Coronary artery (tissue), 2 donors: ENCODE measurements at regions not wholly inside any gene's neighbourhood (a gene's known extent, or its start where the extent isn't known, plus 50 kb on each side); places are given as distances from the start of the nearest gene placed in this dataset.
"Not testable (repeated sequence)": the region's sequence is repeated elsewhere in the genome, so short reads cannot be mapped to it uniquely, and the experiment has no call there.

Experiments
- DNase-seq: peaks from one replicate; pipeline ENCODE4 v3.0.0-alpha.2; 2017; ENCODE audit warnings: low spot score
- H3K27ac ChIP-seq, 2 donors: fragments of 200-600 bp; sonication (generic); one replicate each; pipeline ENCODE4 v1.5.1; 2016 to 2019
- H3K4me3 ChIP-seq: fragments of 200-600 bp; sonication (generic); 2 replicates; pipeline ENCODE4 v1.5.1; 2016; ENCODE audit warnings: mild to moderate bottlenecking, moderate library complexity
- TF ChIP-seq, protein P1 (sequence below): fragments of 200-600 bp; sonication (generic); IDR thresholded peaks from one replicate; pipeline ENCODE4 v1.5.1; 2019; ENCODE audit warnings: antibody characterized with exemption

- TF ChIP-seq, protein P1, sequence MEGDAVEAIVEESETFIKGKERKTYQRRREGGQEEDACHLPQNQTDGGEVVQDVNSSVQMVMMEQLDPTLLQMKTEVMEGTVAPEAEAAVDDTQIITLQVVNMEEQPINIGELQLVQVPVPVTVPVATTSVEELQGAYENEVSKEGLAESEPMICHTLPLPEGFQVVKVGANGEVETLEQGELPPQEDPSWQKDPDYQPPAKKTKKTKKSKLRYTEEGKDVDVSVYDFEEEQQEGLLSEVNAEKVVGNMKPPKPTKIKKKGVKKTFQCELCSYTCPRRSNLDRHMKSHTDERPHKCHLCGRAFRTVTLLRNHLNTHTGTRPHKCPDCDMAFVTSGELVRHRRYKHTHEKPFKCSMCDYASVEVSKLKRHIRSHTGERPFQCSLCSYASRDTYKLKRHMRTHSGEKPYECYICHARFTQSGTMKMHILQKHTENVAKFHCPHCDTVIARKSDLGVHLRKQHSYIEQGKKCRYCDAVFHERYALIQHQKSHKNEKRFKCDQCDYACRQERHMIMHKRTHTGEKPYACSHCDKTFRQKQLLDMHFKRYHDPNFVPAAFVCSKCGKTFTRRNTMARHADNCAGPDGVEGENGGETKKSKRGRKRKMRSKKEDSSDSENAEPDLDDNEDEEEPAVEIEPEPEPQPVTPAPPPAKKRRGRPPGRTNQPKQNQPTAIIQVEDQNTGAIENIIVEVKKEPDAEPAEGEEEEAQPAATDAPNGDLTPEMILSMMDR: no peak
- no peak for DNase-seq
- no peak overlapping the region for H3K27ac ChIP-seq
- no peak overlapping the region for H3K4me3 ChIP-seq
These were observed 913.4 kb downstream of the TLE1 start for GRCh38 chr9:80775971-80776370.

- Histone ChIP-seq H3K27ac (no peak overlapping the region), H3K4me3 (no peak overlapping the region)
- TF ChIP-seq, protein P1: no peak
- no peak for DNase-seq
These were observed 913.8 kb downstream of the TLE1 start for GRCh38 chr9:80775530-80775929.

- TF ChIP-seq, protein P1: no peak
- H3K27ac ChIP-seq: no peak overlapping the region
- no peak overlapping the region for H3K4me3 ChIP-seq
- DNase-seq: no peak
These were observed 917.6 kb downstream of the TLE1 start for GRCh38 chr9:80771555-80772347.

- DNase-seq: no peak
- TF ChIP-seq, protein P1: no peak
- Histone ChIP-seq H3K27ac (no peak overlapping the region), H3K4me3 (no peak overlapping the region)
These were observed 925.8 kb downstream of the TLE1 start for GRCh38 chr9:80763536-80763935.

DNA sequence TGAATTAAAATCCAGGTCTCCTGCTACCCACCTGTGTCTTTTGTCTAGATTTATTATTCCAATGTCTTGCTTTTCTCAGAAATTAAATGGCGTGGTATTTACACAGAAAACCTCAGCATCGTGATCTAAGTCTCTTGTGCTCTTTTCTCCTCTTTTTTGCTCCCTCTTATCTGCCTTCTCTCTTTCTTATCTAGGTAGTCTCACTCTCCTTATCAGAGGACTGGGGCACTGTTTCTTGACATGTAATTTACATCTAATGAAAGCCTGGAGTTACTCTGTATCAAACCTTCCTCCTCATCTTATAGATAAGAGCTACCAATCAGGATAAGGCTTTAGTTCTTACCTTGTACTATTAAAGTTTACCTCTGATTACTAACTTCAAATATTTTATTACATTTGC, 933.8 kb downstream of the TLE1 start:
- Histone ChIP-seq H3K27ac (no peak overlapping the region), H3K4me3 (no peak overlapping the region)
- DNase-seq: no peak
- TF ChIP-seq, protein P1: no peak

DNA sequence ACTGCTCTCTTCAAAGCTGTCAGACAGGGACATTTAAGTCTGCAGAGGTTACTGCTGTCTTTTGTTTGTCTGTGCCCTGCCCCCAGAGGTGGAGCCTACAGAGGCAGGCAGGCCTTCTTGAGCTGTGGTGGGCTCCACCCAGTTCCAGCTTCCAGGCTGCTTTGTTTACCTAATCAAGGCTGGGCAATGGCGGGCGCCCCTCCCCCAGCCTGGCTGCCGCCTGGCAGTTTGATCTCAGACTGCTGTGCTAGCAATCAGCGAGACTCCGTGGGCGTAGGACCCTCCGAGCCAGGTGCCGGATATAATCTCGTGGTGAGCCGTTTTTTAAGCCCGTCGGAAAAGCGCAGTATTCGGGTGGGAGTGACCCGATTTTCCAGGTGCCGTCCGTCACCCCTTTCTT, 942.3 kb downstream of the TLE1 start:
- not testable (repeated sequence) for H3K27ac ChIP-seq, H3K4me3 ChIP-seq, DNase-seq

GRCh38 chr9:80732506-80732905, 956.8 kb downstream of the TLE1 start:
- Histone ChIP-seq H3K27ac (no peak overlapping the region), H3K4me3 (no peak overlapping the region)
- DNase-seq: no peak
- TF ChIP-seq, protein P1: no peak
